Vagina (tissue), 2 donors: ENCODE measurements at regions not wholly inside any gene's neighbourhood (a gene's known extent, or its start where the extent isn't known, plus 50 kb on each side); places are given as distances from the start of the nearest gene placed in this dataset.

Experiments
- CTCF ChIP-seq, 3 experiments: fragments of 450-650 bp in 2 of 3; fragments of 200-600 bp in 1 of 3; sonication (generic) in 1 of 3; IDR thresholded peaks; one replicate each; pipeline ENCODE4 v1.5.1; 2017 to 2019; ENCODE audit warnings: antibody characterized with exemption in 3 of 3, mild to moderate bottlenecking in 2 of 3, moderate library complexity in 2 of 3
- POLR2A ChIP-seq, 2 donors: fragments of 450-650 bp; IDR thresholded peaks; one replicate each; pipeline ENCODE4 v1.6.1; 2017; ENCODE audit warnings: antibody characterized with exemption in 2 of 2, mild to moderate bottlenecking in 2 of 2, moderate library complexity in 2 of 2

GRCh38 chr1:235043234-235043633 lies 85.4 kb downstream of the TOMM20 start:
- TF ChIP-seq POLR2A (IDR thresholded peaks at IDR 0.05) (no peak), CTCF (IDR thresholded peaks at IDR 0.05) (no peak)
